ENCODE measurements at regions not wholly inside any gene's neighbourhood (a gene's known extent, or its start where the extent isn't known, plus 50 kb on each side); places are given as distances from the start of the nearest gene placed in this dataset.
"Not testable (repeated sequence)": the region's sequence is repeated elsewhere in the genome, so short reads cannot be mapped to it uniquely, and the experiment has no call there.

- DNase-seq (ENCODE audit: low read depth); H3K4me3 ChIP-seq (ENCODE audit: low read depth, low read length): not testable (repeated sequence)
Observed at GRCh38 chr1:149398527-149398926, 76.3 kb upstream of the NBPF19 start.

DNA sequence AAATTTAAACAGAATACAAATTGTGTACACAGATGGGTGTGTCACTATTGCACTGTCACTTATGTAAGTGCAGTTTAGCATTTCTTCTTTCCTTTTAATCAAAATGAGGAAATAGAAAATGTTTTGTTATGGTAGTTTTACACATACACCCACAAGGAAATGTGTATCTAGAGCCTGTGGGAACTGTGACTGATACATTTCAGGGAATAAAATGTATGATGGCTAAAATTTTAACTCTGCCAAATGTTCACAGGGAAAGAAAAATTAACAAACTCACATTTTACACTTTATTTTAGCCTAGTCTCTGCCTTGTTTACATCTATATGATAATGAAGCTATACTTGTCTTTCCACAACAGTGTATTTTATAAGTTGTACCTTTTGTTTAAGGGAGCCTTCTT lies 66.4 kb upstream of the NBPF19 start:
- DNase-seq (ENCODE audit: low read depth); H3K4me3 ChIP-seq (ENCODE audit: low read depth, low read length): not testable (repeated sequence)

DNA sequence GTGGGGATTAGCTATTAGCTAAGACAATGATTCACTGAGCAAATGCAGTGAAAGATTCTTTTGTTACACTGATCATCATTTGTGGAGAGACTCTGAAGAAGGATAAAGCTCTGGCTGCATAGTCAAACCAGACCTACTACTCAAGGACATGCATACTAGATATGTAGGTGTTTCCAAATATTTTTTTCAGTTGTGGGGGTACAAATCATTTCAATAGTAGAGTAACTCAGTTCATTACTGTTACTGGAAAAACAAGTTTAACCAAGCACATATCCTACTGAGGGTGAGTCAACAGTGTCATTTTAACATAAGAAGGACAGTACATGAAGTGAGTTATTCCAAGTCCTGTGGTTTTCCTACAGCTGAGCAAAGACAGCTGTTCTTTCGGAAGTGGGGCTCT lies 59.5 kb upstream of the NBPF19 start:
- not testable (repeated sequence) for DNase-seq (ENCODE audit: low read depth); H3K4me3 ChIP-seq (ENCODE audit: low read depth, low read length)

- H3K4me3 ChIP-seq (ENCODE audit: low read depth, low read length); DNase-seq (ENCODE audit: low read depth): not testable (repeated sequence)
Observed at GRCh38 chr1:149418782-149419181, 56.1 kb upstream of the NBPF19 start.

DNA sequence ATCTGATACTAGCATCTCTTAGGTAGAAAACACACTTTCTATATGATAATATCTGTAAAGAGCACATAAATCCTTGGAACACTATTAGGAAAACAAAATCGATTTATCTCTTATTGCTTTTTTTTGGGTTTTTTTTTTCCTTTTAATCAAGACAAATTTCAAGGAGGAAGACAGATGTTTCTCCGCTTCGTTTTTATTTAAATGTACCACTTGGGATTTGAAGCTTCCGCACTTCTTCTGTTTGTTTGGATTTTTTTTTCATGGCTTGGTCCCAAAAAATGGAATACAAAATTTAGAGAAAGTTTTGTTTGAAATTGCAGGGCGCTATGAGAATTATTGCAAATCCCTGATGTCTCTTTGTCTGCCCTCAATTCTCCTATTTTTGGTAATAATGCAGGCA lies 51.7 kb upstream of the NBPF19 start:
- not testable (repeated sequence) for DNase-seq (ENCODE audit: low read depth); H3K4me3 ChIP-seq (ENCODE audit: low read depth, low read length)

Measured in choroid plexus epithelial cell (primary cell).